IPS-20b (cell line): ENCODE measurements at regions not wholly inside any gene's neighbourhood (a gene's known extent, or its start where the extent isn't known, plus 50 kb on each side); places are given as distances from the start of the nearest gene placed in this dataset.
"Not testable (repeated sequence)": the region's sequence is repeated elsewhere in the genome, so short reads cannot be mapped to it uniquely, and the experiment has no call there.

Source experiments
- H3K27ac ChIP-seq: one replicate; pipeline ENCODE4 v1.5.1; 2013; ENCODE audit warnings: low read length
- H3K27me3 ChIP-seq: 2 replicates; pipeline ENCODE4 v1.6.1; 2013; ENCODE audit warnings: mild to moderate bottlenecking, low read length, inconsistent platforms; ENCODE audit not compliant: insufficient read depth
- H3K36me3 ChIP-seq: 2 replicates; pipeline ENCODE4 v1.6.1; 2013; ENCODE audit warnings: low read depth, mild to moderate bottlenecking, inconsistent platforms, low read length, moderate library complexity; ENCODE audit not compliant: insufficient read depth
- H3K4me1 ChIP-seq: 2 replicates; pipeline ENCODE4 v1.6.1; 2013; ENCODE audit warnings: mild to moderate bottlenecking, control low read depth, inconsistent platforms, low read length, moderate library complexity; ENCODE audit not compliant: insufficient read depth
- H3K4me3 ChIP-seq: 2 replicates; pipeline ENCODE4 v1.5.1; 2013; ENCODE audit warnings: mild to moderate bottlenecking, low read length, inconsistent platforms
- H3K9ac ChIP-seq: 2 replicates; pipeline ENCODE4 v1.6.1; 2013; ENCODE audit warnings: low read depth, mild to moderate bottlenecking, inconsistent platforms, low read length, moderate library complexity
- H3K9me3 ChIP-seq: 2 replicates; pipeline ENCODE4 v1.6.1; 2013; ENCODE audit warnings: mild to moderate bottlenecking, low read depth, low read length, inconsistent platforms; ENCODE audit not compliant: insufficient read depth

- no peak overlapping the region for H3K9ac ChIP-seq
- H3K9me3 ChIP-seq = no peaks in the 10 kb centered on the region
- no peaks in the 10 kb centered on the region for H3K36me3 ChIP-seq
- H3K27me3 ChIP-seq = 0 out of 2 replicates have a peak, but pooled peaks cover 5% of the 10 kb centered on the region
- H3K4me1 ChIP-seq = peaks cover 18% of the 10 kb centered on the region; the same call in 1 of the 2 replicates
- H3K27ac ChIP-seq = no peak overlapping the region
- H3K4me3 ChIP-seq = no peak overlapping the region
Observed at GRCh38 chr1:38487396-38487795, 372.2 kb downstream of the RRAGC start.

GRCh38 chr1:38486085-38486484 lies 373.5 kb downstream of the RRAGC start:
- Histone ChIP-seq H3K4me1 (peaks cover 18% of the 10 kb centered on the region; the same call in 1 of the 2 replicates), H3K36me3 (no peaks in the 10 kb centered on the region), H3K9me3 (no peaks in the 10 kb centered on the region), H3K9ac (no peak overlapping the region), H3K27me3 (peaks cover 5% of the 10 kb centered on the region; the same call in 1 of the 2 replicates), H3K4me3 (no peak overlapping the region), H3K27ac (no peak overlapping the region)

- Histone ChIP-seq H3K4me1 (peaks cover 18% of the 10 kb centered on the region; the same call in 1 of the 2 replicates), H3K36me3 (no peaks in the 10 kb centered on the region), H3K27ac (no peak overlapping the region), H3K27me3 (peaks cover 11% of the 10 kb centered on the region), H3K9ac (no peak overlapping the region), H3K9me3 (peaks cover 5% of the 10 kb centered on the region; the same call in 1 of the 2 replicates), H3K4me3 (no peak overlapping the region)
Observed at GRCh38 chr1:38481871-38482826, 377.4 kb downstream of the RRAGC start.

GRCh38 chr1:38479662-38480061 lies 379.9 kb downstream of the RRAGC start:
- not testable (repeated sequence) for H3K4me3 ChIP-seq, H3K9me3 ChIP-seq, H3K9ac ChIP-seq, H3K36me3 ChIP-seq, H3K27ac ChIP-seq
- peaks cover 23% of the 10 kb centered on the region; the same call in 1 of the 2 replicates for H3K4me1 ChIP-seq
- H3K27me3 ChIP-seq = peaks cover 31% of the 10 kb centered on the region

GRCh38 chr1:38477811-38478210 lies 381.8 kb downstream of the RRAGC start:
- Histone ChIP-seq H3K36me3 (no peaks in the 10 kb centered on the region), H3K27me3 (peaks cover 38% of the 10 kb centered on the region), H3K4me3 (no peak overlapping the region), H3K4me1 (peaks cover 23% of the 10 kb centered on the region; the same call in 1 of the 2 replicates), H3K9me3 (peaks cover 5% of the 10 kb centered on the region; the same call in 1 of the 2 replicates), H3K9ac (no peak overlapping the region), H3K27ac (no peak overlapping the region)

GRCh38 chr1:38476850-38477178 lies 382.8 kb downstream of the RRAGC start:
- H3K9ac ChIP-seq = peak overlapping the region; percentile 68; the same call in 1 of the 2 replicates
- no peaks in the 10 kb centered on the region for H3K36me3 ChIP-seq
- H3K4me3 ChIP-seq = peak overlapping the region; percentile 67
- H3K9me3 ChIP-seq = peaks cover 5% of the 10 kb centered on the region; the same call in 1 of the 2 replicates
- peaks cover 38% of the 10 kb centered on the region for H3K27me3 ChIP-seq
- H3K27ac ChIP-seq = no peak overlapping the region
- peaks cover 23% of the 10 kb centered on the region; the same call in 1 of the 2 replicates for H3K4me1 ChIP-seq

- peaks cover 5% of the 10 kb centered on the region; the same call in 1 of the 2 replicates for H3K9me3 ChIP-seq
- peaks cover 38% of the 10 kb centered on the region for H3K27me3 ChIP-seq
- no peak overlapping the region for H3K27ac ChIP-seq
- no peaks in the 10 kb centered on the region for H3K36me3 ChIP-seq
- H3K4me1 ChIP-seq = peaks cover 23% of the 10 kb centered on the region; the same call in 1 of the 2 replicates
- peak overlapping the region; percentile 67; the same call in 1 of the 2 replicates for H3K4me3 ChIP-seq
- H3K9ac ChIP-seq = peak overlapping the region; percentile 68; the same call in 1 of the 2 replicates
Observed at GRCh38 chr1:38476111-38476849, 383.3 kb downstream of the RRAGC start.

- H3K9me3 ChIP-seq = peaks cover 5% of the 10 kb centered on the region; the same call in 1 of the 2 replicates
- no peaks in the 10 kb centered on the region for H3K36me3 ChIP-seq
- peaks cover 38% of the 10 kb centered on the region for H3K27me3 ChIP-seq
- no peak overlapping the region for H3K27ac ChIP-seq
- H3K4me1 ChIP-seq = peaks cover 23% of the 10 kb centered on the region; the same call in 1 of the 2 replicates
- peak overlapping the region; percentile 67; the same call in 1 of the 2 replicates for H3K4me3 ChIP-seq
- H3K9ac ChIP-seq = peak overlapping the region; percentile 68; the same call in 1 of the 2 replicates
Observed at GRCh38 chr1:38475624-38476005, 384.0 kb downstream of the RRAGC start.

GRCh38 chr1:38474738-38475623 lies 384.6 kb downstream of the RRAGC start:
- Histone ChIP-seq H3K4me3 (peak overlapping the region; percentile 67; the same call in 1 of the 2 replicates), H3K4me1 (peaks cover 23% of the 10 kb centered on the region; the same call in 1 of the 2 replicates), H3K36me3 (no peaks in the 10 kb centered on the region), H3K9ac (no peak overlapping the region; the same call in 1 of the 2 replicates), H3K9me3 (peaks cover 2% of the 10 kb centered on the region; the same call in 1 of the 2 replicates), H3K27me3 (peaks cover 38% of the 10 kb centered on the region), H3K27ac (no peak overlapping the region)

GRCh38 chr1:38466487-38466886 lies 393.1 kb downstream of the RRAGC start:
- no peaks in the 10 kb centered on the region for H3K36me3 ChIP-seq
- H3K9ac ChIP-seq = no peak overlapping the region
- no peaks in the 10 kb centered on the region for H3K27me3 ChIP-seq
- peaks cover 7% of the 10 kb centered on the region; the same call in 1 of the 2 replicates for H3K9me3 ChIP-seq
- peaks cover 15% of the 10 kb centered on the region for H3K4me1 ChIP-seq
- no peak overlapping the region for H3K27ac ChIP-seq
- no peak overlapping the region for H3K4me3 ChIP-seq
